Suprapubic skin (tissue), 4 donors: ENCODE measurements at regions not wholly inside any gene's neighbourhood (a gene's known extent, or its start where the extent isn't known, plus 50 kb on each side); places are given as distances from the start of the nearest gene placed in this dataset.
"Not testable (repeated sequence)": the region's sequence is repeated elsewhere in the genome, so short reads cannot be mapped to it uniquely, and the experiment has no call there.

Experiments
- CTCF ChIP-seq, 2 donors: fragments of 200-600 bp in 1 of 2; fragments of 450-650 bp in 1 of 2; sonication (generic) in 1 of 2; IDR thresholded peaks; one replicate each; pipeline ENCODE4 v1.5.1; 2016 to 2019; ENCODE audit warnings: antibody characterized with exemption in 2 of 2, mild to moderate bottlenecking in 1 of 2, moderate library complexity in 1 of 2
- EP300 ChIP-seq: sonication (generic); formaldehyde crosslinking; IDR thresholded peaks from one replicate; pipeline ENCODE4 v1.6.1; 2017; ENCODE audit warnings: antibody characterized with exemption
- POLR2A ChIP-seq, 2 donors: fragments of 450-650 bp; IDR thresholded peaks; one replicate each; pipeline ENCODE4 v1.6.1; 2017; ENCODE audit warnings: antibody characterized with exemption in 2 of 2, mild to moderate bottlenecking in 2 of 2, moderate library complexity in 2 of 2
- POLR2AphosphoS5 ChIP-seq, 3 donors: sonication (generic); formaldehyde crosslinking; IDR thresholded peaks; one replicate each; pipeline ENCODE4 v1.6.1; 2017; ENCODE audit warnings: antibody characterized with exemption in 3 of 3

- not testable (repeated sequence) for TF ChIP-seq CTCF (IDR thresholded peaks at IDR 0.05); POLR2A (IDR thresholded peaks at IDR 0.05); POLR2AphosphoS5 (IDR thresholded peaks at IDR 0.05); EP300
Measured at GRCh38 chr2:111407632-111408194, 287.0 kb downstream of the BCL2L11 start.
